SK-N-MC (cell line): ENCODE measurements at regions not wholly inside any gene's neighbourhood (a gene's known extent, or its start where the extent isn't known, plus 50 kb on each side); places are given as distances from the start of the nearest gene placed in this dataset.

Experiments used
- DNase-seq: peaks from one replicate; pipeline ENCODE4 v3.0.0-alpha.2; 2011; ENCODE audit warnings: low read depth, low spot score
- H3K27ac ChIP-seq: fragments of 200-600 bp; sonication (generic); 2 replicates; pipeline ENCODE4 v1.5.1; 2016; ENCODE audit warnings: mixed run types
- H3K36me3 ChIP-seq: fragments of 200-600 bp; sonication (generic); 2 replicates; pipeline ENCODE4 v1.6.1; 2017; ENCODE audit warnings: antibody characterized with exemption, low read length, mixed read lengths; ENCODE audit not compliant: insufficient read depth
- H3K4me3 ChIP-seq: fragments of 200-600 bp; sonication (generic); 2 replicates; pipeline ENCODE4 v1.5.1; 2016
- H3K9ac ChIP-seq: fragments of 200-600 bp; sonication (generic); 2 replicates; pipeline ENCODE4 v1.8.0; 2017; ENCODE audit warnings: mixed run types, mixed read lengths; ENCODE audit not compliant: insufficient read length
- H3K9me3 ChIP-seq: fragments of 200-600 bp; sonication (generic); 2 replicates; pipeline ENCODE4 v1.6.1; 2017; ENCODE audit warnings: low read depth, mild to moderate bottlenecking, antibody characterized with exemption, low read length, moderate library complexity, mixed read lengths
- EZH2 ChIP-seq: fragments of 200-600 bp; sonication (generic); IDR thresholded peaks from one replicate; pipeline ENCODE4 v1.6.1; 2017; ENCODE audit warnings: antibody characterized with exemption
- FOXP2 ChIP-seq: optimal IDR thresholded peaks from 2 replicates; pipeline ENCODE3; 2011; ENCODE audit warnings: mild to moderate bottlenecking, moderate library complexity; ENCODE audit not compliant: insufficient read depth; ENCODE audit errors: extremely low read length, control extremely low read depth
- POLR2AphosphoS5 ChIP-seq: IDR thresholded peaks from 2 replicates; pipeline ENCODE4 v1.6.1; 2012; ENCODE audit warnings: mild to moderate bottlenecking, low read depth, low read length, borderline replicate concordance

GRCh38 chr13:100881291-100881864, 206.8 kb upstream of the TMTC4 start:
- Histone ChIP-seq H3K9me3 (no peaks in the 10 kb centered on the region), H3K36me3 (no peaks in the 10 kb centered on the region), H3K4me3 (no peak overlapping the region), H3K9ac (no peak overlapping the region), H3K27ac (no peak overlapping the region)
- no peak for TF ChIP-seq FOXP2
- TF ChIP-seq EZH2: no peak
- TF ChIP-seq POLR2AphosphoS5: no peak
- DNase-seq: no peak

- Histone ChIP-seq H3K36me3 (no peaks in the 10 kb centered on the region), H3K9ac (no peak overlapping the region), H3K27ac (no peak overlapping the region), H3K9me3 (no peaks in the 10 kb centered on the region), H3K4me3 (no peak overlapping the region)
- no peak for DNase-seq
- TF ChIP-seq POLR2AphosphoS5 (no peak), FOXP2 (no peak)
These were observed 205.6 kb upstream of the TMTC4 start for GRCh38 chr13:100880166-100880565.

- Histone ChIP-seq H3K9ac (no peak overlapping the region), H3K27ac (no peak overlapping the region), H3K36me3 (no peaks in the 10 kb centered on the region), H3K9me3 (no peaks in the 10 kb centered on the region), H3K4me3 (no peak overlapping the region)
- TF ChIP-seq FOXP2 (no peak), POLR2AphosphoS5 (no peak), EZH2 (no peak)
- DNase-seq: no peak
These were observed 204.7 kb upstream of the TMTC4 start for GRCh38 chr13:100879255-100879654.

GRCh38 chr13:100876044-100876403, 201.4 kb upstream of the TMTC4 start:
- no peak overlapping the region for H3K4me3 ChIP-seq
- H3K27ac ChIP-seq: no peak overlapping the region
- DNase-seq: no peak
- H3K9me3 ChIP-seq: no peaks in the 10 kb centered on the region
- no peak overlapping the region for H3K9ac ChIP-seq
- TF ChIP-seq EZH2 (no peak), POLR2AphosphoS5 (no peak), FOXP2 (no peak)
- no peaks in the 10 kb centered on the region for H3K36me3 ChIP-seq

GRCh38 chr13:100875392-100876043, 200.9 kb upstream of the TMTC4 start:
- no peak overlapping the region for H3K27ac ChIP-seq
- no peak for DNase-seq
- no peaks in the 10 kb centered on the region for H3K9me3 ChIP-seq
- TF ChIP-seq FOXP2 (no peak), EZH2 (no peak), POLR2AphosphoS5 (no peak)
- H3K36me3 ChIP-seq: no peaks in the 10 kb centered on the region
- no peak overlapping the region for H3K9ac ChIP-seq
- H3K4me3 ChIP-seq: no peak overlapping the region

- Histone ChIP-seq H3K4me3 (no peak overlapping the region), H3K9me3 (no peaks in the 10 kb centered on the region), H3K36me3 (no peaks in the 10 kb centered on the region), H3K27ac (no peak overlapping the region), H3K9ac (no peak overlapping the region)
- no peak for TF ChIP-seq EZH2
- no peak for TF ChIP-seq FOXP2
- TF ChIP-seq POLR2AphosphoS5: no peak
- no peak for DNase-seq
These were observed 198.2 kb upstream of the TMTC4 start for GRCh38 chr13:100872761-100873160.

GRCh38 chr13:100870898-100871297, 196.3 kb upstream of the TMTC4 start:
- Histone ChIP-seq H3K9me3 (peaks cover 3% of the 10 kb centered on the region; the same call in 1 of the 2 replicates), H3K9ac (no peak overlapping the region), H3K27ac (no peak overlapping the region), H3K4me3 (no peak overlapping the region), H3K36me3 (no peaks in the 10 kb centered on the region)
- no peak for DNase-seq
- TF ChIP-seq FOXP2 (no peak), POLR2AphosphoS5 (no peak), EZH2 (no peak)

- DNase-seq: no peak
- no peaks in the 10 kb centered on the region for H3K36me3 ChIP-seq
- H3K9me3 ChIP-seq: no peaks in the 10 kb centered on the region
- H3K4me3 ChIP-seq: no peak overlapping the region
- no peak overlapping the region for H3K9ac ChIP-seq
- TF ChIP-seq POLR2AphosphoS5: no peak
- no peak for TF ChIP-seq EZH2
- TF ChIP-seq FOXP2: no peak
- H3K27ac ChIP-seq: no peak overlapping the region
These were observed 186.3 kb upstream of the TMTC4 start for GRCh38 chr13:100860866-100861265.

- Histone ChIP-seq H3K4me3 (no peak overlapping the region), H3K9me3 (no peaks in the 10 kb centered on the region), H3K27ac (no peak overlapping the region), H3K36me3 (no peaks in the 10 kb centered on the region), H3K9ac (no peak overlapping the region)
- DNase-seq: no peak
- TF ChIP-seq POLR2AphosphoS5 (no peak), EZH2 (no peak), FOXP2 (no peak)
These were observed 185.3 kb upstream of the TMTC4 start for GRCh38 chr13:100859861-100860260.
